HG02970 (cell line): ENCODE measurements at regions not wholly inside any gene's neighbourhood (a gene's known extent, or its start where the extent isn't known, plus 50 kb on each side); places are given as distances from the start of the nearest gene placed in this dataset.
"Not testable (repeated sequence)": the region's sequence is repeated elsewhere in the genome, so short reads cannot be mapped to it uniquely, and the experiment has no call there.

Experiments used
- ATAC-seq: cut with Tn5 transposase; IDR thresholded peaks from one replicate; pipeline ENCODE4 v1.9.1; 2021; ENCODE audit warnings: mild to moderate bottlenecking, moderate library complexity, moderate number of reproducible peaks; ENCODE audit not compliant: unreplicated experiment, low FRiP score

DNA sequence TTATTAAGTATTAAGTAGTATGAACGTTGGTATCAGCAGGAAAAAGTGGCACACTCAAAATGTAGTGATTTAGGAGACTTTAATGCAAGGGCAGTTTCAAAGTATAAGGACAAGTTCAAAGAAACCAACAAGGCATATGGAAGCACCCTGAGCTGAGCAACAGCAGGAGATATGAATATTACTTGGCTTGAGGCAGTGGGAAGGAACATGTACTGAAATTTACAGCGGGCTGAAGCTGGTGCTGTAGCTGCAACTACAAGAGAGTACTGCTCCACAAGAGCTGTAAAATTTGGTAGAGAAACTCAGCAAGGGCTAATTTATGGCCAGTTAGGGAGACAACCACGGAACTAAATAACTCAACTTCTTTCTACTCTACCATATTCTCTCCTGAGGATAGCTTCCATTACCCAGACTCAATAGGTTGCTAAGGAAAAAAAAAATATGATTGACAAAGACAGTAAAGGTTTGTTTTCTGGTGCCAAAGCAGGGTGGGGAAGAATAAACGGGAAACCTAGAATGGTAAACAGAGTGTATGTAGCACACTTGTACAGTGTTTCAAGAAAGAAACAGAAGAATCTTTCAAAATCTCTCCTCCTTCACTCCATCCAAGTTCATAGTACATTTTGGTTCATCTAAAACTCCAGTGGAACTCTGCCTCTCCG, 487.8 kb upstream of the MGAT4C start:
- ATAC-seq: no peak

DNA sequence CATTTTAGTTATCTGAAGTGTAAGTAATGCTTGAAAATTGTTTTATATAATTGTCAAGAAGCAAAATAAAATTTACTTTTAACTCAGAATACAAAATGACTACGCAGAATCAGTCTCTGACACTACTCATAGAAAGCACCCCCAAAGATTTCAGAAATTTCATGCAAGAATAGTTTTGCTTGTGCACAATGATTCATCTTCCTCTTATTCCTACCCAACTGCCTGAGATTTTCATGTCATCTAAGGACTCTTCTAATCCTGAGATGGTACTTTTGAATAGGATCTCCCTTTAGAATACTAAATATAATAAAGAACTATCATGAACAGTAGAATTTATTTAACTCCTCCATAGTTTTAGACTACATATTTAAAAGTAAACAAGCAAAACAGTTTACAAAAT, 485.3 kb upstream of the MGAT4C start:
- ATAC-seq: no peak

DNA sequence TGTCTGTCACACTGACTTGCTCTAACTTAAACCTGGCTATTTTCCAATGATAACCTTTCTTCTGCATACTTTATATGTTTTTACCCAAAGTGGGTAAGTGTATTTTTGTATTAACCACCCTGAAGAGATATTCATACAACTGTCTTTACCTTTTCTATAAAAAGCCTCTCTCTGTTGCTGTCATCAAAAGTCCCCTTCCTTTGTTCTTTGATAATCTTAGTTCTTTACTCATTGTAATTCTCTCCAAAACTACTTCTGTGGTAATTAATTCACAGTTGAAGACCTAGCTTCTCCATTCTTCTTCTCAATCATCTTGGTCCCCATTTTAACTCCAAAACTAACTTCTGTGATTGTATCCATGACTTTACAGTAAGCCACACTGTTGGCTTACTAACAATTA, 479.7 kb upstream of the MGAT4C start:
- no peak for ATAC-seq

DNA sequence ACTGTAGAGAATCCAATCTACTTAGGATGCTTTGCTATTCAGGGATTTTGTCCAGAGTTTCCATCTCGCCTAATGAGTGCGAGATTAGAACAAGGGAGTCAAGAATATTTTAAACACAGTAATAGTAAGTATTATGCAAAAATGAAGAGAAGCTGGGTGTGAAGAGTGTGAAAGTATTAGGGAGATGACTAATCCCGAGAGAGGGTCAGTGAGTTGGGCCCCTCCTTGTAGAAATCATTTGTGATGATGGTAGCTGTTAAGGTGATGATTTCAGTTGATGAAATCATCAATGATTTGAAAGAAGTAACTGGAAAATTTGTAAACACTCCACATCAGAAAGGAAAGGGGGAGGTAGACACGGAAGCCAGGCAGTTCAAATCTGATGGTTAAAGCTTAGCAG, 478.9 kb upstream of the MGAT4C start:
- no peak for ATAC-seq

DNA sequence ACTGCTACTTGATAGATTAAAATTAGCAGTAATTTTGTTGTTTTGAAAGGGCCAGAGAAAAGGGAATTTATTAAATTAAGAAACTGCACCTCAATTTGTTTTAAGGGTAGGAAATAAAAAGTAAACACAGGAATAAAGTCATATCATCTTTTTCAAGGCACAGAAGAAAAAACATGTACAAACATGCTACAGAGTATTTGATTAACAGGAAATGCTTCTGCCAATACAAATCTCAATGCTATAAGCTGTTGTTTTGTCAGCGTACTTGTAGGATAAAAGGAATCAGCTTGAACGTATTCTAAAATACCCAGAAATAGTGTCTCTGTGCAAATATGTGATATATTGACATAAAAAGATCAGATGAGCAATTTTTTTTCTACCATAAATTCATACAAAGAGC, 474.0 kb upstream of the MGAT4C start:
- ATAC-seq: no peak

DNA sequence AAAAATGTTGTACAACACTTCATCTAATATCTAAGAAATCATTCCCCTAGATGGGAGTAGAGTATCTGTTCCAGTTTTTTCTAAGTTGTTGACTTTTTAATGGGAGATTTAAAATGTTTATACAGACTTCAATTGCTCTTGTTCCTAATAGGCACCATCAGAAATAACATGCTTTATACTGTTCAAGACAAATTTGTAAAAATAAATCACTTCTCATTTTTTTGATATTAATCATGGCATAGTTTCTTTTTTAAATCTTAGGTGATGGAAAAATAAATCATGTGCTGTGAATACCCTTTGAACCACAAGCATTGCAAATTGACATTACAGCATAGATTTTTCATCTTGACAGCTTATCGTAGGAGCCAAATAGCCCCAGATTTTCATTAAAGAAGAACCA, 473.5 kb upstream of the MGAT4C start:
- no peak for ATAC-seq

DNA sequence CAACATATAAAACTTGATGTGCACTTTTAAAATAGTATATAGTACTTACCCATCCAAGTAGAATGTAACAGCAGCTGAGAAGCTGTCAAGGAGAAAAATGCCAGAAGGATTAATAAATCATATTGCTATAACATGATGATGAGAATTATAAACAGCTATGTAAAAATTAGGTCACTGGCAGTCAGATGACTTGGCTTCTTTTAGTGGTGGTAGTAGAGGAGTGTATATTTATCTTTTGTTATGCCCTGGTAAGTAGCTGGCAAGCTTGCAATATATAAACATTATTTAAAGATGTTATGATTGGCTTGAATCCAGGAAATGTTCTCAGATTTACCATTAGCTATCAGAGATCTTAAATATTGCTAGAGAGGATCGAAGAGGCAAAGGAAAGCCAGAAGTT, 471.0 kb upstream of the MGAT4C start:
- no peak for ATAC-seq

DNA sequence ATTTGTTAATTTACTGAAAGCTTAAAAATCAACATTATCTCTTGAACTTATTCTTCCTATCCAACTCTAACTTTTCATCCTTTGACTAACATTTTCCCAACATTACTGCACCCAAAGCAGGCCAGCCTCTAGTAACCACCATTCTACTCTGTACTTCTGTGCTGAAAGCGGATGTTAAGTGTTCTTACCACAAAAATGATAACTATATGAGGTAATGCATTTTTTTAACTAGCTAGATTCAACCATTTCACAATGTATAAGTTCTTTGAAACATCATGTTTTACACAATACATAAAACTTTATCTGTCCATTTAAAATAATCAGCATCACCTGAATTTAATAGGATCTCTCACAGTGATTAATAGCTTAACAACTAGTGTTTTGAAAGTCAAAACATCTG, 468.5 kb upstream of the MGAT4C start:
- no peak for ATAC-seq

DNA sequence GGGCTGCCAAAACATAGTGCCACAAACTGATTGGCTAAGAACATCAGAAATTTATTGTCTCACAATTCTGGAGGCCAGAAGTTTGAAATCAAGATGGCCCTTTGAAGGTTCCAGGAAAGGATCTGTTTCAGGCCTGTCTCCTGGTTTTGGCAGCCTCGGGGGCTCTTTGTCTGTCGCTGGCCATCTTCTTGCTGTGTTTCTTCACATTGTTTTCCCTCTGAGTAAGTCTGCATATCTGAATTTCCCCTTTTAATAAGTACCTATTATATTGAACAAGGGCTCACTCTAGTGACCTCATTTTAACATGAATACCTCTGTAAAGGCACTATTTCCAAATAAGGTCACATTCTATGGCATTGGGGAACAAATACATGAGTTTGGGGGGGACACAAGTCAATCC, 467.1 kb upstream of the MGAT4C start:
- no peak for ATAC-seq

DNA sequence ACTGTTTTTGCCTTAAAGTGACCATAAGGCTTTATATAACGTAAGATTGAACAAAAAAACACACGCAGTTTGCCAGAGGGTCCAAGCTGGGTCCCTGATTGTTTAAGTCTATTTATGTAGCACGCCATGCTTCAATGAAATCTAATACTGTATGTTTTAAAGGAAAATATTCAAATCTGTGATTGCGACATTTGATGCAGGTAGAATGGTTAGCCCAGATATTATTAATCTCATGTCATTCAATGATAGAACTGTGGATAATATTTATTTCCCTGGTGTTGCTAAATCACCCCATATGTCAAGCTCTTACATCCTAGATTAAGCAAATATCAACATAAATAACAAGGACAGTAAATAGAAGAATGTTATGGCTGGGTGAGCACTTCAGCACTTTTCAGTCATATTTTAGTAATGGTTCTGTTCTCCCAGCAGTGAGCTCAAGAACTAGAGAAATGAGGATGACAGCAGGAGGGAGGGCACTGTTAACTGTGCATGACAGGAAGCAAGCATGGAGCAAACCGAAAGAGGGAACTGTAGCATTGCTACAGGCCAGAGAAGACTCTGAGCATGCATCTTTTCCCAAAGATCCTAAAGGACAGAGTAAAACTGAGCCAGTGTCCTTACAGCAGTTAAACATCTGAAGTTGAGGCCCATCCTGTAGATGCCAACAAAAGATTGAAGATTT, 465.7 kb upstream of the MGAT4C start:
- ATAC-seq: no peak

DNA sequence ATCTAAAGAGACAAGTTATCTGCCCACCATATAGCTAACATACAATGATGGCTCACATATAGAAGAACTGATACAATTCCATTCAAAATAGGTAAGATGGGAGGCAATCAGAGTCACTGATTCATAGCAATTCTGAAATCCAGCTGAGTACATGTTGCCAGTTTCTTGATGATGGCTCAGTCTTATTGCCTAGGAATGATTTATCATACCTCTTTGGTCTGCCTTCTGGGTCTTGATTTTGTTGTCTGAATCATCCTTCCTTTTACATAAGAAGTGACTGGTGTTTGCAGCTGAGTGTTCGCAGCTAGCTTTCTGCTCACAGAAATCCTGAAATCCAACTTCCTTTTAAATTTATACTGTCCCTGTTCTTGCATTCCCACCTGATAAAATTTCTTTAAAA, 463.2 kb upstream of the MGAT4C start:
- ATAC-seq: no peak

DNA sequence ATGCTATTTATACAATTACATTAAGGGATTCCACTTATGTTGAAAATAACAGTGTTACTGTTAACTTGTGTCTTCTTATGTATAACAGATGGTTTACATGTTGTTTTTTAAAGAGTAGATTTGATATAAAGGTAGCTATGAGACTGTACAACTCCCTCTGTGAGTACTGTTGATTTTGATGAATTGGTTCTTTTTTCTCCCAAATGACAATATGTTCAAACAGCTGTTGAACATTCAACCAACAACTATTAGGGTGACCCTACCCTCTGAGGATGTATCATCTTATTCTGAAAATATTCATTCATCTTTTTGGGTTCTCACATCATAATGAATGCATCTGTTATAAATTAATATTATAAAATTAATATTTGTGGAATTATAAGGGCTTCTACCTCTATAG, 456.9 kb upstream of the MGAT4C start:
- ATAC-seq: no peak

DNA sequence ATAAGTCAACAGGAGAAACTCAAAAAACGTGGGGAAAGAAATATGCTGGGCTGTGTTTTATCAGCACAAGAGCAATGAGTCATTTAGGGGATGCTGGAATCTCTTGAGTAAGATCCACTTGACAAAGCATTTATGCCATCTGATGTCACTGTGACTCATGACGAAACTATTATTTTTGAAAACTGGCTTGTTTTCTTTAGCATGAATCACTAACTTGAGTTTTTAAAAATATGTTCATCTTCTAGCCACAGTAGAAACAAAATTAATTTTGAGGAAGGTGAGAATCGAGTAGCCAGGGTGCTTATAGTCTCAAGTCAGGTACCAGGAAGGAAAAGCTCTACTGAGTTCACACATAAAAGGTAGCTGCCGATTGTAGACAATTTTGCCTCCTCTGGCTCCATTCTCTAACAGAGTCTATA, 456.2 kb upstream of the MGAT4C start:
- no peak for ATAC-seq

DNA sequence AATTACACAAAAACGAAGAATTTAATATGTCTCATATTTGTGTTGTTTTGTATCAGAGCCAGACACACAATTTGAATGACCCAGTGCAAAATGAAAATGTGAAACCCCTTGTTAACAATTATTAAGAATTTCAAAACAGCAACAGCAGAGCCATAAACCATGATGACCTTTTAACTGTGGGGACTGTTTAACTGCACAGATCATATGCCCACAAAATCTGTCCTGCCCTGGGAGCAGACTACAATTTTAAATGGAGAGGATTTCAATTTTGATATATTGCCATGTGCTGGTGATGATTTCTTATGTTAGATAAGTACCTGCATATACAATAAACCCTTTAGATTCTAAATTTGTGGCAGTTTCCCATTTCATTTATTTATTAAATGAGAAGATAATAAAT, 455.5 kb upstream of the MGAT4C start:
- no peak for ATAC-seq

DNA sequence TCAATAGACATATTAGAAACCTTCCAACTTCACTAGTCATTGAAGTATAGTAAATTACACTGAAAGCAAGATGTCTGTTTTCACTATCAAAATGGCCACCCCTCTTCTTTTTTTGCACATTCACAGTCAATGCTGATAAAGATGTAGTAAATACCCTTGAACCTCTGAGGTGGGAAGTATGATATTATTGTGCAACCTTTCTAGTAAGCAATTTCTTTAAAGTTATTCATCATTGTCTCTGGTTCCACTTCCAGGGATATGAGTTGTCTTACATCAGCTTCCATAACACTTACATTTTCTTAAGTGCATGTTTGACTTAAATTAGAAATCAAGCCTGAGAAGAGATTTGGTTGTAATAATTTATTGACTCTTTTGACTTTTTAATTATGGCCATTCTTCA, 453.9 kb upstream of the MGAT4C start:
- ATAC-seq: no peak

DNA sequence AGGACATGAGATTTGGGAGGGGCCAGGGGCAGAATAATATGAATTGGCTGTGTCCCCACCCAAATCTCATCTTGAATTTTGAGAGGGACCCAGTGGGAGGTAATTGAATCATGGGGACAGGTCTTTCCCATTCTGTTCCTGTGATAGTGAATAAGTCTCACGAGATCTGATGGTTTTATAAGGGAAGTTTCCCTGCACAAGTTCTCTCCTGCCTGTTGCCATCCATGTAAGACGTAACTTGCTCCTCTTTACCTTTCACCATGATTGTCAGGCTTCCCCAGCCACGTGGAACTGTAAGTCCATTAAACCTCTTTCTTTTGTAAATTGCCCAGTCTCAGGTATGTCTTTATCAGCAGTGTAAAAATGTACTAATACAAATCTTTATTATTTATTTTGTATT, 452.8 kb upstream of the MGAT4C start:
- not testable (repeated sequence) for ATAC-seq

DNA sequence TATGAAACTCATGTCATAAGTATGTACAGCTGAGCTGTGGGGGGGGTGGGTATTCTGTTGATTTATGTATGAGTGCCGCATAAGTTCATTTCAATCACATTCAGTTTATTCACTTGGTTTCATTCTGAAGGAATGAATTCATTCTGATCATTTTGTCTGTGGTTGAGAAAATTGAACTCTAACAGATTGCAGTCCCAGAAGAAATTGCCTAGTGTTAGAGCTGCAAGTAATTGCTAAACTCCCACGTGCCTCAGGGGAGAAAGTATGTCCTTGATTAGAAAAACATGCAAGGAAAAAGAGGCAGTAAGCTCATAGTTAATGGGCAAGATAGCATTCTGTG, 442.4 kb upstream of the MGAT4C start:
- no peak for ATAC-seq

DNA sequence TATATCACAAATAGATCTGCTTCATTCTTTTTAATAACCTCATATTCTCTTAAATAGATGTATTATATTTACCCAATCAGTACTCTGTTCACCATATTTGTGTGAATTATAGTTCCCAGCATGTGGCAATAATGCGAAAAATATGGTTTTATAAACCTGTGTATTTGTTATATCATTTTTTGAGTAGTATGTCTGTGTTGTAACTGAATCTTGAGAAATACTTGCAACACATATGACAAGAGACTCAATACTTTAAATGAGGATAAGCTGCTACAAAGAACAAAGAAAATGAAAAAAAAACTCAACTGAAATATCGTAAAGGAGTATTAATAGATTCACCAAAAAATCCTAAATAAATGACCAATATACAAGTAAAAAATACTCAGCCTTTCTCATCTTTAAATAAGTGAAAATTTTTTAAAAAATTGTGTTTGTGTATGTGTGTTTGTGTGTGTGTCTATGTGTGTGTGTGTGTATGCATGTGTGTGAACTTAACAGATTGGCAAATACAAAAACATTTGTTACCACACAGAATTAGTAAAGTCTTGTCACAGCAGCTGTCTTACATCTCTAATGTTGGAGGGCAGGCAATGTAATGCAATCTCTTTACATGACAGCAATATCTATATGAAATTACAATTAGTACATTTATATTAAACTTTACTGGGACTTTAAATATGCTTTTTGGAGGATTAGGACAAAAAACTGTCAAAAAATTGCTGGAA, 441.9 kb upstream of the MGAT4C start:
- ATAC-seq: no peak

DNA sequence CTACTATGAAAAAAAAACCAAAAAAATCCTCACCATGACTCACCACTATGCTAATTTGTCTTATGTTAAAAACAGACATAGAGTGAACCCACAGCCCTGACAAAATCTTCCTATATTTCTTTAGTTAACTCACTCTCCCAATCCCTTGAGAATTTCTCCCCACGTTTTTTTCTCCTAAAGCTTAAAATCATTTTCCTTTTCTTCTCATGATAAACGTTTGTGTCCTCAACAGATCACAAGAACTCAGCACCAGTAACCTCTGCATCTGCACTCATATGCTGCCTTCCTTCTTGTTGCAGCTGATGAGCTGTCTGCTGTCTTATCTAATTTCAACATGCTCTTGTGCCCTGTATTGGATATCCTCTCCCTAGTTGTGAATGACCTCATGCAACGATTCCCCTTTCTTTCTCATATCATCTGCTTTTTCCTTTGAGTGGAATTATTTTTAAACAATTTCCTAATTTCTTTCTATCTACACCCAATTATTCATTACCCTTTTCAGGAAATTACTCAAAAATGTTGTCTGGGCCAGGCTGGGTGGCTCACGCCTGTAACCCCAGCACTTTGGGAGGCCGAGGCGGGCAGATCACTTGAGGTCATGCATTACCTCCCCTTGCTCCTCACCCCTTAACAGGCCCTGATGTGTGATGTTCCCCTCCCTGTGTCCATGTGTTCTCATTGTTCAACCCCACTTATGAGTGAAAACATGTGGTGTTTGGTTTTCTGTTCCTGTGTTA, 427.5 kb upstream of the MGAT4C start:
- ATAC-seq: no peak

DNA sequence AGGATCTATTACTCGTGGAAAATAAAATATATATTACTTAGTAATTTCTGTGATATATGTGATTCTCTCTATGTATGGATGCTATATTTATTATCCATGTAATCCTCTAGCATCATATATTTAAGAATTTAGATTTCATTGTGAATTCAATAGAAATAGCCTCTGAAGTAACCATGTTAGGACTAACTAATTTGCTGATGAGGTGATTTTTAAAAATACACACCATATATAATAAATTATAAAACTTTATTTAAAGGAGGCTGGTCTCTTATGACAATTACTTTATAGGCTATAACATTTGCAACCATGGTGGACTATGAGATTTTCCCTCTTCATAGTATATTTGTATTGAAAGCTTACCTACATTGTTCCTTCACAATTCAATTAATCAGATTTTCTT, 424.9 kb upstream of the MGAT4C start:
- no peak for ATAC-seq

DNA sequence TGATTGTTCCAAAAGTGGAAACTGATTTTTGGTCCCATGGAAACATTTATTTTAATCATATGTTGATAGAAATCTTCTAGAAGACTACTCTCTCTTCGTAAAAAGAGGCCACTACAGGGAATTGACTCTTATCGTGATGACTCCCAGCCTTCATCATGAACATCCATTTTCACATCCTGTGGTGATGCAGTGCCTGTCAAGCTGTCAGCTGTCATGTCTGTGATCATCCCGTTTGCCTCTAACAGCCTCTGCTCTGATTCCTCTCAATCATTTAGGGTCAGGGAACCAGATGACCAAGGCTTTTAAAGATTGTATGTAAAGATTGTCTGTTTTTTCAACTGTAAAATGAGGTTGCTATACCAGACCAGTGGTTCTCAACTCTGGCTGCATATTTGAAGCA, 419.0 kb upstream of the MGAT4C start:
- ATAC-seq: no peak
